Neural cell (in vitro differentiated cells): ENCODE measurements at regions not wholly inside any gene's neighbourhood (a gene's known extent, or its start where the extent isn't known, plus 50 kb on each side); places are given as distances from the start of the nearest gene placed in this dataset.

Source experiments
- H2AFZ ChIP-seq: fragments of 200-600, 300-800 bp; sonication (generic), shearing (Covaris generic); 2 replicates; pipeline ENCODE4 v1.6.0; 2014; ENCODE audit warnings: low read depth, mild to moderate bottlenecking, antibody characterized with exemption, low read length, moderate library complexity
- H3F3A ChIP-seq: fragments of 200-600 bp; shearing (Covaris generic); 2 replicates; pipeline ENCODE4 v1.6.1; 2016; ENCODE audit warnings: mild to moderate bottlenecking, moderate library complexity, mixed read lengths, antibody characterized with exemption, low read length; ENCODE audit not compliant: insufficient read depth, poor library complexity, severe bottlenecking
- H3K27ac ChIP-seq: fragments of 200-600, 300-800 bp; sonication (generic), shearing (Covaris generic); 2 replicates; pipeline ENCODE4 v1.5.1; 2014; ENCODE audit warnings: mild to moderate bottlenecking, low read length, moderate library complexity
- H3K27me3 ChIP-seq: fragments of 300-800, 200-600 bp; sonication (generic), shearing (Covaris generic); 2 replicates; pipeline ENCODE4 v1.6.0; 2014; ENCODE audit warnings: mild to moderate bottlenecking, low read depth, low read length, moderate library complexity; ENCODE audit not compliant: insufficient read depth
- H3K36me3 ChIP-seq: fragments of 300-800, 200-600 bp; sonication (generic), shearing (Covaris generic); 2 replicates; pipeline ENCODE4 v1.5.1; 2014; ENCODE audit warnings: mild to moderate bottlenecking, antibody characterized with exemption, low read length, moderate library complexity; ENCODE audit not compliant: insufficient read depth
- H3K4me2 ChIP-seq: fragments of 300-800, 200-600 bp; sonication (generic), shearing (Covaris generic); 2 replicates; pipeline ENCODE4 v1.6.0; 2014; ENCODE audit warnings: mild to moderate bottlenecking, low read length
- H3K4me3 ChIP-seq: fragments of 300-800, 200-600 bp; sonication (generic), shearing (Covaris generic); 2 replicates; pipeline ENCODE4 v1.5.1; 2014; ENCODE audit warnings: mild to moderate bottlenecking, low read length, moderate library complexity
- H3K79me2 ChIP-seq: fragments of 200-600 bp; shearing (Covaris generic); replicated peaks from 2 replicates; pipeline ENCODE4 v1.6.0; 2014; ENCODE audit warnings: mild to moderate bottlenecking, low read length, moderate library complexity; ENCODE audit not compliant: insufficient read depth
- H3K9ac ChIP-seq: fragments of 300-800, 200-600 bp; sonication (generic), shearing (Covaris generic); 2 replicates; pipeline ENCODE4 v1.6.1; 2016; ENCODE audit warnings: mild to moderate bottlenecking, low read length, mixed read lengths
- H3K9me2 ChIP-seq: fragments of 200-600 bp; shearing (Covaris generic); 2 replicates; pipeline ENCODE4 v1.6.1; 2016; ENCODE audit warnings: mild to moderate bottlenecking, low read length, mixed read lengths; ENCODE audit not compliant: insufficient read depth
- H3K9me3 ChIP-seq: fragments of 200-600, 300-800 bp; sonication (generic), shearing (Covaris generic); 2 replicates; pipeline ENCODE4 v1.6.1; 2016; ENCODE audit warnings: mild to moderate bottlenecking, mixed run types, low read length, moderate library complexity, mixed read lengths
- H4K20me1 ChIP-seq: fragments of 200-600 bp; shearing (Covaris generic); 2 replicates; pipeline ENCODE4 v1.6.1; 2016; ENCODE audit warnings: mild to moderate bottlenecking, mixed run types; ENCODE audit not compliant: insufficient read depth
- CTCF ChIP-seq: fragments of 450-650 bp; IDR thresholded peaks from 2 replicates; pipeline ENCODE4 v1.5.1; 2014; ENCODE audit warnings: antibody characterized with exemption, mild to moderate bottlenecking, moderate library complexity; ENCODE audit not compliant: poor library complexity, severe bottlenecking
- EP300 ChIP-seq: fragments of 450-650 bp; conservative IDR thresholded peaks from 2 replicates; pipeline ENCODE4 v1.6.1; 2014; ENCODE audit warnings: antibody characterized with exemption, mild to moderate bottlenecking, moderate library complexity; ENCODE audit not compliant: poor library complexity, severe bottlenecking
- EZH2 ChIP-seq: fragments of 200-600, 300-800 bp; shearing (Covaris generic), sonication (generic); IDR thresholded peaks from 2 replicates; pipeline ENCODE4 v1.6.1; 2014; ENCODE audit warnings: antibody characterized with exemption, low read length, borderline replicate concordance, mild to moderate bottlenecking; ENCODE audit not compliant: insufficient read depth, poor library complexity, severe bottlenecking
- MXI1 ChIP-seq: fragments of 450-650 bp; conservative IDR thresholded peaks from 2 replicates; pipeline ENCODE4 v1.6.1; 2014; ENCODE audit warnings: antibody characterized with exemption, mild to moderate bottlenecking; ENCODE audit not compliant: poor library complexity, severe bottlenecking
- POLR2AphosphoS5 ChIP-seq: IDR thresholded peaks from 2 replicates; pipeline ENCODE4 v1.6.1; 2012
- RAD21 ChIP-seq: fragments of 450-650 bp; conservative IDR thresholded peaks from 2 replicates; pipeline ENCODE4 v1.6.1; 2014; ENCODE audit warnings: antibody characterized with exemption, mild to moderate bottlenecking, moderate library complexity
- REST ChIP-seq: IDR thresholded peaks from 2 replicates; pipeline ENCODE4 v1.6.1; 2012; ENCODE audit warnings: borderline replicate concordance
- SMC3 ChIP-seq: fragments of 450-650 bp; conservative IDR thresholded peaks from 2 replicates; pipeline ENCODE4 v1.6.1; 2014; ENCODE audit warnings: antibody characterized with exemption, mild to moderate bottlenecking, moderate library complexity; ENCODE audit not compliant: poor library complexity
- TAF1 ChIP-seq: IDR thresholded peaks from 2 replicates; pipeline ENCODE4 v1.6.1; 2012; ENCODE audit warnings: low read depth

GRCh38 chr2:144130551-144130950, 389.4 kb downstream of the ZEB2 start:
- Histone ChIP-seq H3K4me2 (no peak overlapping the region), H3K9me3 (no peaks in the 10 kb centered on the region), H3K9ac (no peak overlapping the region), H4K20me1 (no peaks in the 10 kb centered on the region), H3K36me3 (no peaks in the 10 kb centered on the region), H3K4me3 (no peak overlapping the region), H3F3A (no peaks in the 10 kb centered on the region), H3K27ac (no peak overlapping the region), H3K79me2 (no peaks in the 10 kb centered on the region), H2AFZ (no peak overlapping the region), H3K27me3 (no peaks in the 10 kb centered on the region), H3K9me2 (no peaks in the 10 kb centered on the region)
- TF ChIP-seq RAD21 (no peak), TAF1 (no peak), POLR2AphosphoS5 (no peak), SMC3 (no peak), EZH2 (no peak), REST (no peak), EP300 (no peak), MXI1 (no peak), CTCF (no peak)

DNA sequence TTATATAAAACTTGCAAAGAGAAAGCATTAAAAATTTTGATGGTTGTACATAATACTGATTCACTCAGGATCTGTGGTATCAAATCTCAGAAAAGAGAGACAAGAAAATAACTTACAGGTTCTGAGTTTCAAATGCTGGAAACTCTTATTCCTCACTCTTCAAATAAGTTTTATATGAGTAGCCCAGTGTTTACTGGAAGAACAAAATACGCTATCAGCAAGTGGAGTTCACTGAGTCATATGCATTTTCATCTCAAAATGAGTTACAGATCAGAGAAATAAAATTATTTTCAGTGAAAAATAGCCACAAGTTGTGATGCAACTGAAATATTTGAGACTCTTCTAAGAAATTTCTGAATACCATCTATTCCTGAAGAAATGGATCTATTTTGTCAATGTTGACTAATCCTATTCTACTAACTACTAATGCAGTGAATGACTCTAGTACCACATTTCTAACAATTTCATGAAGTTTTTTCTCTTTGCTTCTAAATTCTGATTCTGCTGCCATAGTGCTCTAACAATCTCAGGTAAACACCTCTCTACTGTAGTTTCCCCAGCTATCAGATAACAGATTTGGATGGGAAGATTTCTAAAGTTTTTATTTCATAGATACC, 391.7 kb downstream of the ZEB2 start:
- H3F3A ChIP-seq: no peaks in the 10 kb centered on the region
- TF ChIP-seq TAF1 (no peak), SMC3 (no peak), EZH2 (no peak), CTCF (no peak)
- H3K4me2 ChIP-seq: no peak overlapping the region
- no peaks in the 10 kb centered on the region for H3K36me3 ChIP-seq
- H4K20me1 ChIP-seq: no peaks in the 10 kb centered on the region
- H3K27me3 ChIP-seq: no peaks in the 10 kb centered on the region
- H3K4me3 ChIP-seq: no peak overlapping the region
- H3K79me2 ChIP-seq: no peaks in the 10 kb centered on the region
- no peak overlapping the region for H3K9ac ChIP-seq
- H3K9me2 ChIP-seq: no peaks in the 10 kb centered on the region
- H2AFZ ChIP-seq: no peak overlapping the region
- no peaks in the 10 kb centered on the region for H3K9me3 ChIP-seq
- H3K27ac ChIP-seq: no peak overlapping the region
